Right atrium auricular region (tissue), 2 donors: ENCODE measurements at regions not wholly inside any gene's neighbourhood (a gene's known extent, or its start where the extent isn't known, plus 50 kb on each side); places are given as distances from the start of the nearest gene placed in this dataset.

Experiments
- DNase-seq: peaks from one replicate; pipeline ENCODE4 v3.0.0-alpha.2; 2019; ENCODE audit warnings: low spot score
- H3K27ac ChIP-seq, 2 donors: fragments of 200-600 bp; sonication (generic); 1 replicate in 1 of 2; 2 replicates in 1 of 2; pipeline ENCODE4 v1.5.1; 2016 to 2019
- H3K27me3 ChIP-seq, 2 donors: fragments of 200-600 bp; sonication (generic); one replicate each; pipeline versions ENCODE4 v1.5.1 to v1.6.0; 2017 to 2019
- H3K36me3 ChIP-seq: fragments of 200-600 bp; sonication (generic); one replicate; pipeline ENCODE4 v1.5.1; 2016
- H3K4me1 ChIP-seq, 2 donors: fragments of 200-600 bp; sonication (generic); one replicate each; pipeline versions ENCODE4 v1.5.1 to v1.6.0; 2017 to 2019
- H3K4me3 ChIP-seq, 2 donors: fragments of 200-600 bp; sonication (generic); 1 replicate in 1 of 2; 2 replicates in 1 of 2; pipeline ENCODE4 v1.5.1; 2017 to 2019; ENCODE audit warnings: mild to moderate bottlenecking in 1 of 2, moderate library complexity in 1 of 2
- H3K9me3 ChIP-seq, 2 donors: fragments of 200-600 bp; sonication (generic); one replicate each; pipeline ENCODE4 v1.5.1; 2019
- TF ChIP-seq, protein P1 (sequence below), 2 donors: fragments of 200-600 bp; sonication (generic); IDR thresholded peaks; one replicate each; pipeline ENCODE4 v1.5.1; 2019; ENCODE audit warnings: antibody characterized with exemption in 2 of 2

DNA sequence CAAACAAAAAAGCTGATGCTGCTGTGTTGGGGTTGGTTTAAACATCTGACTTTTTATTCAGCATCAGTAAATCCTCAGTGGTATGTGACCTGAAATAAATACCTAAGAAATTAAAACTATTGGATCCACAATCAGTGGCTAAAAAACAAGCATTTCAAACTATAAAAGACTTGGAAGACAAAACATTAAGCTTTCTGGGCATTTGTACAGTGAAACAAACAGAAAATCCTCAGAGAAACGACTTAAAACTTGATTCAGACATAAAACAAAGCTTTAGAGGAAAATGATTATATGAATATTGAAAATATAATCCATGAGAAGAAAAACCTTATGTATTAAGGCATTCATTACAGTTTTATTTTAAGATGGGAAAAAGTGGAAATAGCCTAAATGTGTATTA lies 213.3 kb upstream of the INTU start:
- H3K27ac ChIP-seq, result no peak overlapping the region
- no peaks in the 10 kb centered on the region for H3K4me1 ChIP-seq
- TF ChIP-seq, protein P1, sequence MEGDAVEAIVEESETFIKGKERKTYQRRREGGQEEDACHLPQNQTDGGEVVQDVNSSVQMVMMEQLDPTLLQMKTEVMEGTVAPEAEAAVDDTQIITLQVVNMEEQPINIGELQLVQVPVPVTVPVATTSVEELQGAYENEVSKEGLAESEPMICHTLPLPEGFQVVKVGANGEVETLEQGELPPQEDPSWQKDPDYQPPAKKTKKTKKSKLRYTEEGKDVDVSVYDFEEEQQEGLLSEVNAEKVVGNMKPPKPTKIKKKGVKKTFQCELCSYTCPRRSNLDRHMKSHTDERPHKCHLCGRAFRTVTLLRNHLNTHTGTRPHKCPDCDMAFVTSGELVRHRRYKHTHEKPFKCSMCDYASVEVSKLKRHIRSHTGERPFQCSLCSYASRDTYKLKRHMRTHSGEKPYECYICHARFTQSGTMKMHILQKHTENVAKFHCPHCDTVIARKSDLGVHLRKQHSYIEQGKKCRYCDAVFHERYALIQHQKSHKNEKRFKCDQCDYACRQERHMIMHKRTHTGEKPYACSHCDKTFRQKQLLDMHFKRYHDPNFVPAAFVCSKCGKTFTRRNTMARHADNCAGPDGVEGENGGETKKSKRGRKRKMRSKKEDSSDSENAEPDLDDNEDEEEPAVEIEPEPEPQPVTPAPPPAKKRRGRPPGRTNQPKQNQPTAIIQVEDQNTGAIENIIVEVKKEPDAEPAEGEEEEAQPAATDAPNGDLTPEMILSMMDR (IDR thresholded peaks at IDR 0.05), result no peak

DNA sequence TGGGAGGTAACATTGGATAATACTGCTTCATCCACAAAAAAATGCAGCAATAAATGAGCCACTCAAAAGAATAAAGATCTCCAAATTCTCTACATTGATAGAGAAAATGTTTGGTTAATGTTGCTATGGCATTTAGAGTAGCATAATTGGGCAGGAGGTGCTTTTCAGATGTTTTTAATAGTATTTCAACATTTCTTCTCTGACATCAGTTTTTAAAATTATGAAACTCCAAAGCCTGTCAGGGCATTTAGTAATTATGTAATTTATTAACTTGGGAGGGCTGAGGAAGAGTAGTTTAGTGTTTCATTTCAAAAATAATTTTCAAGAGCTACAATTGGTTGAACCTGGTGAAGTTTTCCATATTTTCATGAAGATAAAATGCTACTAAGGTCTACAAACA lies 211.3 kb upstream of the INTU start:
- DNase-seq, result no peak
- H3K4me1 ChIP-seq, result no peaks in the 10 kb centered on the region
- H3K27ac ChIP-seq, result no peak overlapping the region
- no peaks in the 10 kb centered on the region for H3K36me3 ChIP-seq
- no peak overlapping the region for H3K4me3 ChIP-seq
- no peaks in the 10 kb centered on the region for H3K27me3 ChIP-seq
- H3K9me3 ChIP-seq, result no peaks in the 10 kb centered on the region
- TF ChIP-seq, protein P1 (IDR thresholded peaks at IDR 0.05), result no peak

More for the DNA sequence above, 213.3 kb upstream of the INTU start:
- no peaks in the 10 kb centered on the region for H3K27me3 ChIP-seq
- DNase-seq, result no peak
- H3K9me3 ChIP-seq, result no peaks in the 10 kb centered on the region
- no peaks in the 10 kb centered on the region for H3K36me3 ChIP-seq
- H3K4me3 ChIP-seq, result no peak overlapping the region

DNA sequence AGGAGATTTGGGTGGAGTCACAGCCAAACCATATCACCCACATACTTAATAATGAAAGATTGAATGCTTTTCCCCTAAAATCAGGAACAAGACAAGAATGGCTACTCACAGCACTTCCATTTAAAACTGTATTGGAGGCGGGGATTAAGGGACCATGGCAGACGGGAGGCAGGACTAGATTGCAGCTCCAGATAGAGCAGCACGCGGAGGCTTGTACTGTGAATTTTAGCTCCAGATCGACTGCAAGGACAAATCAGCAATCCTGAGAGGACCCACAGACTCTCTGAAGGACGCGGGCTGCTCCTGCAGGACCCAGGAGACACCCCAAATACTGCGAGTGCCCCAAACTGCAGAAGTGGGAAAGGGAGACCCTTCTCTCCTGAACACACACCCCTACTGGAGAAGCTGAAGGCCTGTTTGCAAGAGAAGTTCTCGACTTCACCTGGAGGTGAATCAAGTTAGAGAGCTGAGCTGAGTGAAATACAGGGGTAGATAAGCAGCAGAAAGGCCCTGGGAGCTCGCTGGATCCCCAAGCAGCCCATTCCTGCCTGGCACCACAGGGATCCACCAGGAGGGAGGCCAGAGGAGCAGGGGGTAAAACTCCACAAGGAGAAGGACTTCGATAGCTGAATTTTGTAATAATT lies 207.4 kb upstream of the INTU start:
- H3K27me3 ChIP-seq, result no peaks in the 10 kb centered on the region
- H3K36me3 ChIP-seq, result no peaks in the 10 kb centered on the region
- H3K9me3 ChIP-seq, result no peaks in the 10 kb centered on the region
- no peak overlapping the region for H3K4me3 ChIP-seq
- H3K4me1 ChIP-seq, result no peaks in the 10 kb centered on the region
- TF ChIP-seq, protein P1 (IDR thresholded peaks at IDR 0.05), result no peak
- H3K27ac ChIP-seq, result no peak overlapping the region
- no peak for DNase-seq

DNA sequence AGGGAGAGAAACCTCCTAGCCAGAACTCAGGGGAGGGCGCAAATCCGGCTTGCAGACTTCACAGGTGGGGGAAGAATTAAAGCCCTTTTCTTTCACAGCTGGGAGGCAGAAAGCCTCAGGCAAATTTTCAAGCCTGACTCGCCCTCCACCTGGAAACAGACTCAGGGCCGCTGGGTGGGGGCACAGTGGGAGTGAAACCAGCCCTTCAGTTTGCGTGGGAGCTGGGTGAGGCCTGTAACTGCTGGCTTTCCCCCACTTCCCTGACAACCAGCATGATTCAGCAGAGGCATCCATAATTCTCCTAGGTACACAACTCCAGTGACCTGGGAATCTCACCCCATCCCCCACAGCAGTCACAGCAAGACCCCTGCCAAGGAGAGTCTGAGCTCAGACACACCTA lies 206.9 kb upstream of the INTU start:
- no peaks in the 10 kb centered on the region for H3K9me3 ChIP-seq
- no peak overlapping the region for H3K27ac ChIP-seq

DNA sequence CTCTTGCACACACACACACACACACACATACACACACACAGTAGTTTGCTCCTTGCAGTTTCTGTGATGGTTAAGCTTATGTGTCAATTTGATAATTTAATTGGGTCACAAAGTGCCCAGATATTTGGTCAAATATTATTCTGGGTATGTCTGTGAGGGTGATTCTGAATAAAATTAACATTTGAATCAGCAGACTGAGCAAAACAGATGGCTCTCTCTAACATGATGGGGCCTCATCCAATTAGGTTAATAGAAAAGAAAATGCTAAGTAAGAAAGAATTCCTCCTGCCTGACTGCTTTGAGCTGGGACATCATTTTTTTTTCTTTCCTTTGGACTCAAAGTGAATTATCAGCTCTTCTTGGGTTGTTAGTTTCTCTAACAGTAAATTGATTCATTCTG lies 191.2 kb upstream of the INTU start:
- no peaks in the 10 kb centered on the region for H3K36me3 ChIP-seq
- H3K27ac ChIP-seq, result no peak overlapping the region
- DNase-seq, result no peak
- TF ChIP-seq, protein P1 (IDR thresholded peaks at IDR 0.05), result no peak
- no peaks in the 10 kb centered on the region for H3K4me1 ChIP-seq
- H3K27me3 ChIP-seq, result no peaks in the 10 kb centered on the region
- H3K4me3 ChIP-seq, result no peak overlapping the region
- H3K9me3 ChIP-seq, result no peaks in the 10 kb centered on the region

More for the DNA sequence above, 206.9 kb upstream of the INTU start:
- TF ChIP-seq, protein P1 (IDR thresholded peaks at IDR 0.05), result no peak
- Histone ChIP-seq H3K27me3 (no peaks in the 10 kb centered on the region), H3K36me3 (no peaks in the 10 kb centered on the region), H3K4me3 (no peak overlapping the region), H3K4me1 (no peaks in the 10 kb centered on the region)
- DNase-seq, result no peak

DNA sequence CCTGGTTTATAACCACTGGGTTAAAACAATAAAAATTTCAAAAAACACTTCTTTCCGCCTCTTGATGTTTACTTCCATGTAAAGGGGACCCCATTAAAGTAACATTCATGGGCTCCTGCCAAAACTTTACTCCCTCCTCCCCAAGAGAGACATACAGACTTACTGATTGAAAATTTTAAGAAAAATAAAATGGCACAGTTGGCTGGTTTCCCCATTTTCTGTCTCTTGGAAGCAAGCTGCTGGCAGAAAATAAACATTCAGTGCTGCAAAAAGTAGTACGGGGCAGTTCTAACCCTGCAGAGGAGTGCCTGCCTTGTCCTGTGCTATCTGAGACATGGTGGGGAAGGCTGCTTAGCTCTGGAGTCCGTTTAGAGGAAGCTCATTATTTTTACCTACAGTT lies 187.3 kb upstream of the INTU start:
- DNase-seq, result no peak
- H3K27me3 ChIP-seq, result no peaks in the 10 kb centered on the region
- no peaks in the 10 kb centered on the region for H3K9me3 ChIP-seq
- H3K27ac ChIP-seq, result peak overlapping the region in 1 of 2 donors; percentile 31
- no peaks in the 10 kb centered on the region for H3K36me3 ChIP-seq
- TF ChIP-seq, protein P1 (IDR thresholded peaks at IDR 0.05), result no peak
- H3K4me1 ChIP-seq, result no peaks in the 10 kb centered on the region
- H3K4me3 ChIP-seq, result no peak overlapping the region
